ENCODE measurements at regions not wholly inside any gene's neighbourhood (a gene's known extent, or its start where the extent isn't known, plus 50 kb on each side); places are given as distances from the start of the nearest gene placed in this dataset.

- Histone ChIP-seq H3T11ph (ENCODE audit: low read length) (no peak overlapping the region), H4K20me1 (ENCODE audit: control insufficient read depth, insufficient read depth, insufficient read length) (no peaks in the 10 kb centered on the region), H2BK5ac (ENCODE audit: insufficient read length, low read length) (no peak overlapping the region), H4K8ac (replicated peaks; ENCODE audit: insufficient read length, low read depth, low read length) (no peak overlapping the region), H3K79me2 (ENCODE audit: insufficient read depth, low read length) (no peaks in the 10 kb centered on the region), H3K23me2 (ENCODE audit: insufficient read length, low read depth, low read length, poor library complexity, severe bottlenecking) (no peaks in the 10 kb centered on the region), H4K5ac (ENCODE audit: insufficient read length, low read depth, low read length) (no peak overlapping the region), H3K4me2 (ENCODE audit: insufficient read depth, insufficient read length, low read length) (no peak overlapping the region), H2BK12ac (ENCODE audit: insufficient read length, low read depth, low read length) (no peak overlapping the region), H2BK15ac (ENCODE audit: low read depth, low read length) (no peak overlapping the region), H3K56ac (ENCODE audit: insufficient read length, low read depth, low read length) (no peak overlapping the region), H3K9me3 (ENCODE audit: control insufficient read depth, low read depth, low read length) (no peaks in the 10 kb centered on the region), H3K4me1 (ENCODE audit: insufficient read depth, low read length) (no peaks in the 10 kb centered on the region; the same call in 1 of the 2 replicates), H3K79me1 (ENCODE audit: insufficient read depth, low read depth, low read length, poor library complexity, severe bottlenecking) (no peaks in the 10 kb centered on the region), H3K4ac (ENCODE audit: low read depth, low read length) (no peak overlapping the region), H3K27ac (ENCODE audit: insufficient read length, low read depth, low read length) (no peak overlapping the region), H4K91ac (ENCODE audit: insufficient read length, low read depth, low read length) (no peak overlapping the region), H2AFZ (ENCODE audit: low read length) (no peak overlapping the region), H2AK5ac (ENCODE audit: insufficient read length, low read length) (no peak overlapping the region), H3K14ac (ENCODE audit: insufficient read depth, low read length) (no peak overlapping the region), H3K23ac (ENCODE audit: insufficient read length, low read depth, low read length) (no peak overlapping the region), H2BK20ac (ENCODE audit: low read depth, low read length, poor library complexity, severe bottlenecking) (no peak overlapping the region), H3K18ac (ENCODE audit: insufficient read length, low read depth, low read length) (no peak overlapping the region), H3K27me3 (ENCODE audit: insufficient read depth, low read length) (no peaks in the 10 kb centered on the region), H2BK120ac (ENCODE audit: low read depth, low read length, poor library complexity, severe bottlenecking) (no peak overlapping the region), H3K9ac (ENCODE audit: extremely low read depth, insufficient read length, low read length) (no peak overlapping the region)
- Mint-ChIP-seq H3K9me3 (peaks cover 12% of the 10 kb centered on the region in 2 experiments), H3K36me3 (ENCODE audit: insufficient read depth in 1 of 3, low read depth in 3 of 3) (peaks cover 0 to 15% (median 10%) of the 10 kb centered on the region in 3 experiments; a peak in 5 of 7 replicates), H3K27me3 (ENCODE audit: low read depth) (peaks cover 8% of the 10 kb centered on the region), H3K4me1 (peaks cover 15 to 23% of the 10 kb centered on the region in 2 experiments), H3K4me3 (no peak overlapping the region; a peak in 1 of 5 replicates), H3K27ac (no peak overlapping the region; a peak in 1 of 7 replicates)
- DNase-seq = no peak
- WGBS (ENCODE audit: extremely low coverage, insufficient read length, low lambda C conversion rate) = no CpG with 5 or more reads among the region's 10 CpGs
- TF ChIP-seq CTCF (conservative IDR thresholded peaks at IDR 0.05) = no peak
These were observed 185.2 kb downstream of the UACA start for GRCh38 chr15:70578196-70578595.
